Common myeloid progenitor, CD34-positive (primary cell): ENCODE measurements at regions not wholly inside any gene's neighbourhood (a gene's known extent, or its start where the extent isn't known, plus 50 kb on each side); places are given as distances from the start of the nearest gene placed in this dataset.
"Not testable (repeated sequence)": the region's sequence is repeated elsewhere in the genome, so short reads cannot be mapped to it uniquely, and the experiment has no call there.

Source experiments
- CTCF ChIA-PET: fragments of 350-600 bp; sonication (Branson Sonifier 250); formaldehyde crosslinking; loops from one replicate; lab custom pipeline; 2021; ENCODE audit warnings: antibody characterized with exemption; lab: Charles Lee
- POLR2A ChIA-PET: fragments of 350-600 bp; sonication (Branson Sonifier 250); formaldehyde crosslinking; loops from one replicate; lab custom pipeline; 2021; ENCODE audit warnings: antibody characterized with exemption; lab: Charles Lee
- DNase-seq, 3 donors: peaks; one replicate each; pipeline versions ENCODE4 v3.0.0 to v3.0.0-alpha.2; 2013
- H3K27ac ChIP-seq, 2 experiments: 1 replicate in 1 of 2; 2 replicates in 1 of 2; pipeline ENCODE4 v1.7.0; 2013; ENCODE audit warnings: inconsistent platforms in 2 of 2, low read length in 2 of 2, mild to moderate bottlenecking in 2 of 2, low read depth in 1 of 2, moderate library complexity in 1 of 2; ENCODE audit not compliant: severe bottlenecking in 2 of 2, insufficient read depth in 1 of 2, poor library complexity in 1 of 2
- H3K27me3 ChIP-seq, 5 experiments: replicated peaks in 2 of 5; 1 replicate in 3 of 5; 2 replicates in 2 of 5; pipeline versions ENCODE4 v1.6.1 to v1.7.0; 2013; ENCODE audit warnings: low read length in 4 of 5, mild to moderate bottlenecking in 2 of 5, moderate library complexity in 2 of 5, inconsistent platforms in 1 of 5; ENCODE audit not compliant: insufficient read depth in 5 of 5, control insufficient read depth in 4 of 5
- H3K36me3 ChIP-seq, 4 experiments: 1 replicate in 2 of 4; 2 replicates in 2 of 4; pipeline versions ENCODE4 v1.6.1 to v1.7.0; 2013; ENCODE audit warnings: low read length in 3 of 4, control low read depth in 1 of 4, mild to moderate bottlenecking in 1 of 4; ENCODE audit not compliant: control insufficient read depth in 4 of 4, insufficient read depth in 4 of 4
- H3K4me1 ChIP-seq, 4 experiments: 1 replicate in 3 of 4; 2 replicates in 1 of 4; pipeline versions ENCODE4 v1.6.1 to v1.7.1; 2013; ENCODE audit warnings: low read length in 3 of 4, mild to moderate bottlenecking in 3 of 4, control low read depth in 1 of 4, inconsistent platforms in 1 of 4, moderate library complexity in 1 of 4; ENCODE audit not compliant: control insufficient read depth in 4 of 4, insufficient read depth in 4 of 4; ENCODE audit errors: control extremely low read depth in 1 of 4
- H3K4me3 ChIP-seq, 7 experiments: 1 replicate in 4 of 7; 2 replicates in 3 of 7; pipeline versions ENCODE4 v1.5.1 to v1.7.0; 2013; ENCODE audit warnings: mild to moderate bottlenecking in 7 of 7, low read length in 6 of 7, moderate library complexity in 6 of 7, inconsistent platforms in 2 of 7, low read depth in 2 of 7, control low read depth in 1 of 7; ENCODE audit not compliant: insufficient read depth in 4 of 7, control insufficient read depth in 1 of 7; ENCODE audit errors: extremely low read depth in 1 of 7
- H3K9me3 ChIP-seq, 5 experiments: 1 replicate in 4 of 5; 2 replicates in 1 of 5; pipeline versions ENCODE4 v1.6.1 to v1.7.1; 2013; ENCODE audit warnings: low read length in 4 of 5, mild to moderate bottlenecking in 2 of 5, inconsistent platforms in 1 of 5, low read depth in 1 of 5, moderate library complexity in 1 of 5; ENCODE audit not compliant: control insufficient read depth in 4 of 5, insufficient read depth in 2 of 5; ENCODE audit errors: control extremely low read depth in 1 of 5
- WGBS: methylation state at CpG from one replicate; pipeline ENCODE4 v1.1.5; 2013; ENCODE audit not compliant: insufficient coverage; 5-methylcytosine and 5-hydroxymethylcytosine counted together

GRCh38 chr22:26840770-26841169 lies 183.4 kb downstream of the MIAT start:
- H3K4me1 ChIP-seq, H3K4me3 ChIP-seq, H3K9me3 ChIP-seq, H3K27me3 ChIP-seq, CTCF ChIA-PET, DNase-seq, H3K36me3 ChIP-seq, H3K27ac ChIP-seq, POLR2A ChIA-PET: not testable (repeated sequence)
- 98% methylated on average over 3 of the region's 3 CpGs for WGBS

- Histone ChIP-seq H3K4me1 (peaks cover 2 to 12% (median 11%) of the 10 kb centered on the region in 4 experiments), H3K36me3 (no peaks in the 10 kb centered on the region), H3K27me3 (peaks cover 0 to 8% (median 0%) of the 10 kb centered on the region in 5 experiments), H3K4me3 (no peak overlapping the region), H3K27ac (no peak overlapping the region), H3K9me3 (no peaks in the 10 kb centered on the region)
- ChIA-PET POLR2A (no interaction called here), CTCF (no interaction called here)
- WGBS, result 100% methylated on average over 5 of the region's 5 CpGs
- DNase-seq, result no peak
Measured at GRCh38 chr22:26842103-26842502, 184.7 kb downstream of the MIAT start.

GRCh38 chr22:26845021-26845743 lies 187.8 kb downstream of the MIAT start:
- 33% methylated on average over 6 of the region's 10 CpGs for WGBS
- Histone ChIP-seq H3K4me1 (peaks cover 2 to 12% (median 11%) of the 10 kb centered on the region in 4 experiments), H3K27ac (no peak overlapping the region), H3K36me3 (no peaks in the 10 kb centered on the region), H3K9me3 (no peaks in the 10 kb centered on the region), H3K4me3 (peak overlapping the region in 1 of 7 experiments; percentile 18), H3K27me3 (peaks cover 0 to 2% (median 0%) of the 10 kb centered on the region in 5 experiments)
- ChIA-PET POLR2A (no interaction called here), CTCF (no interaction called here)
- peak in 2 of 3 donors; percentile 47 to 62 for DNase-seq

- WGBS, result no CpG with 5 or more reads among the region's 1 CpG
Measured at GRCh38 chr22:26846076-26846475, 188.7 kb downstream of the MIAT start.

GRCh38 chr22:26846645-26847044 lies 189.3 kb downstream of the MIAT start:
- no peaks in the 10 kb centered on the region for H3K9me3 ChIP-seq
- H3K4me1 ChIP-seq, result peaks cover 2 to 12% (median 11%) of the 10 kb centered on the region in 4 experiments
- no peaks in the 10 kb centered on the region for H3K36me3 ChIP-seq
- peaks cover 0 to 4% (median 0%) of the 10 kb centered on the region in 5 experiments for H3K27me3 ChIP-seq
- DNase-seq, result no peak
- WGBS, result 94% methylated on average over 2 of the region's 2 CpGs
- H3K27ac ChIP-seq, result no peak overlapping the region
- ChIA-PET POLR2A (no interaction called here), CTCF (no interaction called here)
- H3K4me3 ChIP-seq, result no peak overlapping the region

More at GRCh38 chr22:26846076-26846475, 188.7 kb downstream of the MIAT start:
- CTCF ChIA-PET, result no interaction called here
- Histone ChIP-seq H3K4me1 (peaks cover 2 to 12% (median 11%) of the 10 kb centered on the region in 4 experiments), H3K36me3 (no peaks in the 10 kb centered on the region), H3K27ac (no peak overlapping the region), H3K4me3 (no peak overlapping the region), H3K27me3 (peaks cover 0 to 4% (median 0%) of the 10 kb centered on the region in 5 experiments), H3K9me3 (no peaks in the 10 kb centered on the region)
- no peak for DNase-seq
- POLR2A ChIA-PET, result no interaction called here

- POLR2A ChIA-PET, result no interaction called here
- CTCF ChIA-PET, result no interaction called here
- 90% methylated on average over 5 of the region's 5 CpGs for WGBS
- DNase-seq, result no peak
- peaks cover 2 to 12% (median 11%) of the 10 kb centered on the region in 4 experiments for H3K4me1 ChIP-seq
- no peaks in the 10 kb centered on the region for H3K9me3 ChIP-seq
- H3K36me3 ChIP-seq, result no peaks in the 10 kb centered on the region
- H3K4me3 ChIP-seq, result no peak overlapping the region
- H3K27me3 ChIP-seq, result peaks cover 0 to 4% (median 0%) of the 10 kb centered on the region in 5 experiments
- no peak overlapping the region for H3K27ac ChIP-seq
Measured at GRCh38 chr22:26847046-26847445, 189.7 kb downstream of the MIAT start.

GRCh38 chr22:26847816-26848215 lies 190.4 kb downstream of the MIAT start:
- H3K9me3 ChIP-seq, result no peaks in the 10 kb centered on the region
- no peak overlapping the region for H3K27ac ChIP-seq
- 100% methylated on average over 1 of the region's 2 CpGs for WGBS
- POLR2A ChIA-PET, result no interaction called here
- peaks cover 0 to 6% (median 0%) of the 10 kb centered on the region in 5 experiments for H3K27me3 ChIP-seq
- H3K4me3 ChIP-seq, result no peak overlapping the region
- no peaks in the 10 kb centered on the region for H3K36me3 ChIP-seq
- CTCF ChIA-PET, result no interaction called here
- DNase-seq, result no peak
- peaks cover 2 to 12% (median 11%) of the 10 kb centered on the region in 4 experiments for H3K4me1 ChIP-seq
